ENCODE measurements at regions not wholly inside any gene's neighbourhood (a gene's known extent, or its start where the extent isn't known, plus 50 kb on each side); places are given as distances from the start of the nearest gene placed in this dataset.

GRCh38 chr2:22801071-22801470 lies 583.9 kb upstream of the KLHL29 start:
- TF ChIP-seq CTCF (IDR thresholded peaks at IDR 0.05; ENCODE audit: low read depth, low read length) (no peak), EZH2phosphoT487 (IDR thresholded peaks at IDR 0.05; ENCODE audit: low read depth) (no peak)
